GM12892 (cell line): ENCODE measurements at regions not wholly inside any gene's neighbourhood (a gene's known extent, or its start where the extent isn't known, plus 50 kb on each side); places are given as distances from the start of the nearest gene placed in this dataset.
"Not testable (repeated sequence)": the region's sequence is repeated elsewhere in the genome, so short reads cannot be mapped to it uniquely, and the experiment has no call there.

Experiments used
- DNase-seq: peaks from one replicate; pipeline ENCODE4 v3.0.0; 2011; ENCODE audit not compliant: insufficient read length
- FAIRE-seq: peaks from 2 replicates; lab custom pipeline; 2011; peaks lifted over from hg19 to GRCh38; lab: Jason Lieb, UNC
- POLR2A ChIP-seq: IDR thresholded peaks from 2 replicates; pipeline ENCODE4 v1.6.1; 2011; ENCODE audit warnings: low read depth, low read length, control low read depth
- POLR2AphosphoS5 ChIP-seq: IDR thresholded peaks from 2 replicates; pipeline ENCODE4 v1.6.1; 2011; ENCODE audit warnings: low read depth, low read length, control low read depth
- TAF1 ChIP-seq: IDR thresholded peaks from 2 replicates; pipeline ENCODE4 v1.6.1; 2011; ENCODE audit warnings: low read depth, mild to moderate bottlenecking, control low read depth, low read length, borderline replicate concordance

- TF ChIP-seq POLR2AphosphoS5 (no peak), TAF1 (no peak), POLR2A (no peak)
- DNase-seq (no peak), FAIRE-seq (no peak)
These were observed 51.9 kb upstream of the RBM47 start for GRCh38 chr4:40681600-40681999.

- DNase-seq (no peak), FAIRE-seq (no peak)
- TF ChIP-seq TAF1: no peak
- no peak for TF ChIP-seq POLR2A
- no peak for TF ChIP-seq POLR2AphosphoS5
These were observed 52.8 kb upstream of the RBM47 start for GRCh38 chr4:40682290-40683101.

- DNase-seq, FAIRE-seq: not testable (repeated sequence)
These were observed 54.0 kb upstream of the RBM47 start for GRCh38 chr4:40683536-40684145.

GRCh38 chr4:40684404-40684803 lies 54.7 kb upstream of the RBM47 start:
- FAIRE-seq: no peak
- no peak for DNase-seq
- TF ChIP-seq POLR2A (no peak), POLR2AphosphoS5 (no peak), TAF1 (no peak)

DNA sequence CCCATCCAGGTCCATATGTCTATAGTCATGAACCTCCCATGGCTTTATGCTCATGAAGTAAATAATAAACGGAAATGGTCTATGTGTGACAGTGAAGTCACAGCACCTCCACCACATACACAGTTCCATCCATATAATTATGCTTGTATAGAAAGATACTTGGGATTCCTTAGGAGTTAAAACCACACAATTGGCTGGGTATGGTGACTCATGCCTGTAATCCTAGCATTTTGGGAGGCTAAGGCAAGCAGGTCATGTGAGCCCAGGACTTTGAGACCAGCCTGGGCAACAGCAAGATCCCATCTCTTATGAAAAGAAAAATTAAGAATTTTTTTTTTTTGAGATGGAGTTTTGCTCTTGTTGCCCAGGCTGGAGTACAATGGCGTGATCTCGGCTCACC lies 55.6 kb upstream of the RBM47 start:
- no peak for TF ChIP-seq TAF1
- TF ChIP-seq POLR2A: no peak
- no peak for DNase-seq
- FAIRE-seq: no peak

DNA sequence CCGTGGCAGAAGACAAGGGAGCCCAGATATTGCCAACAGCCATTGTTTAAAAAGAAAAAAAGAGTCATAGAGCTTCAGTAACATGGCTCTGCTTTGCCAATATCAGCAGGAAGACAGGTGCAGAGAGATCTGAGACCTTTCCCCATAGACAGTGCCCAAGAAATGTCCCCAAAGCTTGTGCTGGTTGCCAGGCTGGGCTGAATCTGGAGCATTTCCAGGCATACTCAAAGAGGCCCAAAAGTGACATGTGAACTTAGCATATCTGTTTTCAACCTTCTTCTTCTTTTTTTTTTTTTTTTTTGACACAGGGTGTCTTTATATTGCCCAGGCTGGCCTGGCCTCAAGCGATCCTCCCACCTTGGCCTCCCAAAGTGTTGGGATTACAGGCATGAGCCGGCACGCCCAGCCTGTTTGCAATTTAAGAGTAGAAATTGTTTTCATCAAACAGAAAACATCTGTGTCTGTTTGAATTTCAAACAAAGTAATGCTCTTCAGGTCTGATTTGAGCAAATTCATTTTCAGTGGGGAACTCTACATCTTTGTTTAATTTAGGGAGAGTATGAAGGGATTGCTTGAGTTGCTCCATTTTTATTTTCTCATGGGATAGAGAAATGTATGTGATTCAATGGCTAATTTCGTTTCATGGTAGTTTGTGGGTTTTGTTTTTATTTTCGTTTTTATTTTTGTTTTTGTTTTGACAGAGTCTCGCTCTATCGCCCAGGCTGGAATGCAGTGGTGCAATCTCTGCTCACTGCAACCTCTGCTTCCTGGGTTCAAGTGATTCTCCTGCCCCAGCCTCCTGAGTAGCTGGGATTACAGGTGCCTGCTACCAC lies 56.6 kb upstream of the RBM47 start:
- TF ChIP-seq POLR2A: no peak
- TF ChIP-seq POLR2AphosphoS5: no peak
- TF ChIP-seq TAF1: no peak
- no peak for FAIRE-seq
- no peak for DNase-seq

- FAIRE-seq (no peak), DNase-seq (no peak)
- TF ChIP-seq TAF1 (no peak), POLR2AphosphoS5 (no peak), POLR2A (no peak)
These were observed 58.2 kb upstream of the RBM47 start for GRCh38 chr4:40687676-40688389.

DNA sequence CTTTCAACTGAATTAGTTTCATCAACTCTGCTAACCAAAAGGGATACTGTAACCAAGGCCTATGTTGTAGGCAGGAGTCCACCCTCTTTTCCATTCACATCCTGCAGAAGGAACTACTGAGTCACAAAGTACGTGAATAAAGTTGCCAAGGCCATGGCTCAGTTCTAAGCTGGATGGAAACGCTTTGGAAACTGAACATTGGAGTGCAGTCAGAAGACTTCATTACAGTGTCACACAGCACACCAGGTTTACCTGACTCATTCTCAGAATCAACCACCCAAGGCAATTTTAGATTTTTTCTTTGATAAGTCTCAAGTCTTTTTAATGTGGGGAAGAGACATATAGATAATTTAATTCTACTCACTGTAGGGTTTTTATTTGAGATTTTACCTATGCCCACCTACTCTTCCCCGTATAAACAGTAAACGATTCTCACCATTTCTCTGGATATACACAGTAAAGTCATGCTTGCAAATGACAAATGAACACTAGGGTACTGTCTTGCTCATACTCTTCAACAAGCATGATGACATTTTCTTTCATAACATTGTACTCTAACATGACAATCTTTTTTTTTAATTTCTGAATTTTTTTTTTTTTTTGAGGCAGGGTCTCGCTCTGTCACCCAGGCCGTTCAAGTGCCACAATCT lies 58.9 kb upstream of the RBM47 start:
- no peak for FAIRE-seq
- TF ChIP-seq POLR2A: no peak
- no peak for TF ChIP-seq POLR2AphosphoS5
- TF ChIP-seq TAF1: no peak
- DNase-seq: no peak

- FAIRE-seq (no peak), DNase-seq (no peak)
- TF ChIP-seq TAF1 (no peak), POLR2A (no peak), POLR2AphosphoS5 (no peak)
These were observed 55.8 kb upstream of the NSUN7 start for GRCh38 chr4:40693946-40694345.

DNA sequence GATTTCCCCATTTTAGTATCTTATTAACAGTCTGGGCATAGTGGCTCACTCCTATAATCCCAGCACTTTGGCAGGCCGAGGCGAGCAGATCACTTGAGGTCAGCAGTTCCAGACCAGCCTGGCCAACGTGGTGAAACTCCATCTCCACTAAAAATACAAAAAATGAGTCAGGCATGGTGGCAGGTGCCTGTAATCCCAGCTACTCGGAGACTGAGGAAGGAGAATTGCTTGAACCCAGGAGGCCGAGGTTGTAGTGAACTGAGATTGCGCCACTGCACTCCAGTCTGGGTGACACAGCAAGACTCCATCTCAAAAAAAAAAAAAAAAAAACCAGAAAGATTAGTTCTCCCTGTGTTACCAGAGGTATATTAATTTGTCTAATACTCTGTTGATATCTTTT lies 52.3 kb upstream of the NSUN7 start:
- not testable (repeated sequence) for DNase-seq, FAIRE-seq

DNA sequence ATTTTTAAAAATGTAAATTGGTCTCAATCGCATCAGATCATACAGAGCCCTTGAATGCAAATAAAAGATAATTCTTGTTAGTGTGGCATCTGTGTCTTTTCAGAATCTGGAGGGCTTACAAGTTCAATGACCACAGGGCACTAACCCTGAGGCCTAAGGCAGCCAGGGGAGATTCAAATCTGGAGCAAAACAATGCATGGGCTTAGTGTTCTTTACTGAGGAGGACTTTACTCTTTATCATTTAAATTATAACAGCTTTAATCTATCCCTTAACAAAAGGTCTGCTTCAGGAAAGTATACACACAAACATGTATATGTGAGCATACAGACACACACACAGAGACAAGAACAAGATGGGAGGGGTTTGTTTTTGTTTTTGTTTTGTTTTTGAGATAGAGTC lies 51.0 kb upstream of the NSUN7 start:
- no peak for DNase-seq
- no peak for FAIRE-seq
- TF ChIP-seq TAF1: no peak
- no peak for TF ChIP-seq POLR2AphosphoS5
- no peak for TF ChIP-seq POLR2A

- FAIRE-seq (peak; percentile 78), DNase-seq (no peak)
- TF ChIP-seq POLR2A: no peak
- TF ChIP-seq TAF1: no peak
- no peak for TF ChIP-seq POLR2AphosphoS5
These were observed 50.1 kb upstream of the NSUN7 start for GRCh38 chr4:40699648-40700047.
